ENCODE measurements at regions not wholly inside any gene's neighbourhood (a gene's known extent, or its start where the extent isn't known, plus 50 kb on each side); places are given as distances from the start of the nearest gene placed in this dataset.

DNA sequence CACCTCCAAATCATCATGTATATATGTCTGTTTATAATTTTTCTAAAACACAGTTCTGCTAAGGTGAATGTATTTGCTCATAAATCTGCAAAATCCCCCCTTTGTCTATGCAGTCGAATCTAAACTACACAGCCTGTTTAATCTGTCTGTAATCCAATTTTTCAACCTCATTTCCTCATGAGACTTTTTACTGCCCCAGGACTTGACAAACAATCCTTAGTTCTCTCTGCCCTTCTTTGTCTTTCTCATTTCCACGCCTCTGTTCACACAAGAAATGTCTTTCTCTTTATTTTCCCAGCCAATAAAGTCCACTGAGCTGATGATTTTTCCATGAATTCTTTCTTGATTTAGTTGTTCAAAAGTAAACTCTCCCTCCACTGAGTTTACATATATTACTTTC lies 1154.3 kb downstream of the FAM181B start:
- H3K4me3 ChIP-seq (replicated peaks; ENCODE audit: low read depth, low read length) = no peak overlapping the region
- TF ChIP-seq, protein P1, sequence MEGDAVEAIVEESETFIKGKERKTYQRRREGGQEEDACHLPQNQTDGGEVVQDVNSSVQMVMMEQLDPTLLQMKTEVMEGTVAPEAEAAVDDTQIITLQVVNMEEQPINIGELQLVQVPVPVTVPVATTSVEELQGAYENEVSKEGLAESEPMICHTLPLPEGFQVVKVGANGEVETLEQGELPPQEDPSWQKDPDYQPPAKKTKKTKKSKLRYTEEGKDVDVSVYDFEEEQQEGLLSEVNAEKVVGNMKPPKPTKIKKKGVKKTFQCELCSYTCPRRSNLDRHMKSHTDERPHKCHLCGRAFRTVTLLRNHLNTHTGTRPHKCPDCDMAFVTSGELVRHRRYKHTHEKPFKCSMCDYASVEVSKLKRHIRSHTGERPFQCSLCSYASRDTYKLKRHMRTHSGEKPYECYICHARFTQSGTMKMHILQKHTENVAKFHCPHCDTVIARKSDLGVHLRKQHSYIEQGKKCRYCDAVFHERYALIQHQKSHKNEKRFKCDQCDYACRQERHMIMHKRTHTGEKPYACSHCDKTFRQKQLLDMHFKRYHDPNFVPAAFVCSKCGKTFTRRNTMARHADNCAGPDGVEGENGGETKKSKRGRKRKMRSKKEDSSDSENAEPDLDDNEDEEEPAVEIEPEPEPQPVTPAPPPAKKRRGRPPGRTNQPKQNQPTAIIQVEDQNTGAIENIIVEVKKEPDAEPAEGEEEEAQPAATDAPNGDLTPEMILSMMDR (IDR thresholded peaks at IDR 0.05; ENCODE audit: low read length, missing control alignments) = no peak
- no peak for DNase-seq (ENCODE audit: low read depth)

GRCh38 chr11:81578571-81578970 lies 1155.1 kb downstream of the FAM181B start:
- H3K4me3 ChIP-seq (replicated peaks; ENCODE audit: low read depth, low read length) = no peak overlapping the region
- TF ChIP-seq, protein P1 (IDR thresholded peaks at IDR 0.05; ENCODE audit: low read length, missing control alignments) = no peak
- no peak for DNase-seq (ENCODE audit: low read depth)

DNA sequence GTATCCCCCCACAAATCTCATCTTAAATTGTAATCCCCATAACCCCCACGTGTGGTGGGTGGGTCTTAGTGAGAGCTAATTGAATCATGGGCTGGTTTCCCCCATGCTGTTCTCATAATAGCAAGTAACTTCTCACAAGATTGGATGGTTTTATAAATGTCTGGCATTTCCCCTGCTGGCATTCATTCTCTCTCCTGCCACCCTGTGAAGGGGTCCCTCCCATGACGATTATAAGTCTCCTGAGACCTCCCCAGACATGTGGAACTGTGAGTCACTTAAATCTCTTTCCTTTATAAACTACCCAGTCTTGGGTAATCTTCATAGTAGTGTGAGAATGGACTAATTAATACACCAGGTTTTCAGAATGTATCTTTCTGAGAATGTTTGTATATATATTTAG lies 1159.4 kb downstream of the FAM181B start:
- H3K4me3 ChIP-seq (replicated peaks; ENCODE audit: low read depth, low read length) = no peak overlapping the region
- TF ChIP-seq, protein P1 (IDR thresholded peaks at IDR 0.05; ENCODE audit: low read length, missing control alignments) = no peak
- DNase-seq (ENCODE audit: low read depth) = no peak

- TF ChIP-seq, protein P1 (IDR thresholded peaks at IDR 0.05; ENCODE audit: low read length, missing control alignments) = no peak
- no peak for DNase-seq (ENCODE audit: low read depth)
- H3K4me3 ChIP-seq (replicated peaks; ENCODE audit: low read depth, low read length) = no peak overlapping the region
These were observed 1160.3 kb downstream of the FAM181B start for GRCh38 chr11:81573367-81573766.

- TF ChIP-seq, protein P1 (IDR thresholded peaks at IDR 0.05; ENCODE audit: low read length, missing control alignments) = no peak
- H3K4me3 ChIP-seq (replicated peaks; ENCODE audit: low read depth, low read length) = no peak overlapping the region
- DNase-seq (ENCODE audit: low read depth) = no peak
These were observed 1163.0 kb downstream of the FAM181B start for GRCh38 chr11:81570669-81571068.

- TF ChIP-seq, protein P1 (IDR thresholded peaks at IDR 0.05; ENCODE audit: low read length, missing control alignments) = no peak
- H3K4me3 ChIP-seq (replicated peaks; ENCODE audit: low read depth, low read length) = no peak overlapping the region
- no peak for DNase-seq (ENCODE audit: low read depth)
These were observed 1163.7 kb downstream of the FAM181B start for GRCh38 chr11:81569999-81570398.

DNA sequence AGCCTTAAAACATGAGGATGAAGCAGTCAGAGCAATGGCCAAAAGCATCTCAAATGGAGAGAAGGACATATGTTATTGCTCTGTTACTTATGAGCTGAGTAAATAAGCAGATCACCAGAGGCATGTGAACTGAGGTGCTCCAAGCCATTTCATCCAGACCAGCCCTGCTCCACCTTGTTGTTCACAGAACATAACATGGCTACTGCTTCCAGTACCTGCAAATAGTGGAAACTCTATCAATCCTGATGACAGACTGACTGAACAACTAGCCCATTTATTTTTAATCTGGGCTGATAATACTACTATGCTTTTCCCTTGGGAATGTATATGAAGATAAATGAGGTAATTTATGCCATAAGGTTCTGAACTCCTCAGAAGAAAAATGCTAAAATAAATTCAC lies 1164.7 kb downstream of the FAM181B start:
- TF ChIP-seq, protein P1 (IDR thresholded peaks at IDR 0.05; ENCODE audit: low read length, missing control alignments) = no peak
- no peak for DNase-seq (ENCODE audit: low read depth)
- H3K4me3 ChIP-seq (replicated peaks; ENCODE audit: low read depth, low read length) = no peak overlapping the region
